ENCODE measurements at regions not wholly inside any gene's neighbourhood (a gene's known extent, or its start where the extent isn't known, plus 50 kb on each side); places are given as distances from the start of the nearest gene placed in this dataset.

GRCh38 chr2:13666582-13667414, 950.1 kb downstream of the TRIB2 start:
- TF ChIP-seq CTCF (IDR thresholded peaks at IDR 0.05) (no peak), POLR2AphosphoS5 (IDR thresholded peaks at IDR 0.05) (no peak)
